WTC11 (cell line): ENCODE measurements at regions not wholly inside any gene's neighbourhood (a gene's known extent, or its start where the extent isn't known, plus 50 kb on each side); places are given as distances from the start of the nearest gene placed in this dataset.

Source experiments
- CREB1 ChIP-seq: sonication (generic); formaldehyde crosslinking; IDR thresholded peaks from 2 replicates; pipeline ENCODE4 v1.8.0; 2023; ENCODE audit warnings: mild to moderate bottlenecking, missing genetic modification reagents
- NFYB ChIP-seq: sonication (generic); formaldehyde crosslinking; conservative IDR thresholded peaks from 2 replicates; pipeline ENCODE4 v1.8.0; 2022; ENCODE audit warnings: low read depth, missing genetic modification reagents
- TF ChIP-seq, protein P1 (sequence below): fragments of 200-600 bp; IDR thresholded peaks from 2 replicates; pipeline ENCODE4 v1.8.0; 2022; ENCODE audit warnings: antibody characterized with exemption
- TF ChIP-seq, protein P2 (sequence below): sonication (generic); formaldehyde crosslinking; IDR thresholded peaks from 2 replicates; pipeline ENCODE4 v1.8.0; 2022; ENCODE audit warnings: missing genetic modification reagents

DNA sequence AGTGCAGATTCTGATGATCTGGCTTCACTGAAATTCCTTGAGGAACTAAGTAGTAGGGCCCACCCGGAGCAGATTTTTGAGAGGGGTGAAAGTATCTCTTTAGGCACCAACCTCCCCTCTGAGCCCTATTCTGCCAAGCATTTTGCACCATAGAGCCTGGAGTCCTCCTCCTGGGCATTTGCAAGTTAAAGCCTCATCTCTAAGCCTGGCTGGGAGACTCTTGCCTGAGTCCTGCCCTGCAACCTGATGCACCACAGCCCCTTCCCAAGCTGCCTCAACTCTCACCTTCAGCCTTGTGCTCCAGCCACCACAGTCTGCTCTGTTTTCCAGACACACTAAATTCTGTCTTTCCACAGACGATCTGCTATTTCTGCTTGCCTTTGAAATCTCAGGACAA lies 79.6 kb upstream of the PKDCC start:
- TF ChIP-seq, protein P1, sequence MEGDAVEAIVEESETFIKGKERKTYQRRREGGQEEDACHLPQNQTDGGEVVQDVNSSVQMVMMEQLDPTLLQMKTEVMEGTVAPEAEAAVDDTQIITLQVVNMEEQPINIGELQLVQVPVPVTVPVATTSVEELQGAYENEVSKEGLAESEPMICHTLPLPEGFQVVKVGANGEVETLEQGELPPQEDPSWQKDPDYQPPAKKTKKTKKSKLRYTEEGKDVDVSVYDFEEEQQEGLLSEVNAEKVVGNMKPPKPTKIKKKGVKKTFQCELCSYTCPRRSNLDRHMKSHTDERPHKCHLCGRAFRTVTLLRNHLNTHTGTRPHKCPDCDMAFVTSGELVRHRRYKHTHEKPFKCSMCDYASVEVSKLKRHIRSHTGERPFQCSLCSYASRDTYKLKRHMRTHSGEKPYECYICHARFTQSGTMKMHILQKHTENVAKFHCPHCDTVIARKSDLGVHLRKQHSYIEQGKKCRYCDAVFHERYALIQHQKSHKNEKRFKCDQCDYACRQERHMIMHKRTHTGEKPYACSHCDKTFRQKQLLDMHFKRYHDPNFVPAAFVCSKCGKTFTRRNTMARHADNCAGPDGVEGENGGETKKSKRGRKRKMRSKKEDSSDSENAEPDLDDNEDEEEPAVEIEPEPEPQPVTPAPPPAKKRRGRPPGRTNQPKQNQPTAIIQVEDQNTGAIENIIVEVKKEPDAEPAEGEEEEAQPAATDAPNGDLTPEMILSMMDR = no peak
- TF ChIP-seq NFYB (CRISPR knock-in tag) (no peak), CREB1 (no peak)
- TF ChIP-seq, protein P2, sequence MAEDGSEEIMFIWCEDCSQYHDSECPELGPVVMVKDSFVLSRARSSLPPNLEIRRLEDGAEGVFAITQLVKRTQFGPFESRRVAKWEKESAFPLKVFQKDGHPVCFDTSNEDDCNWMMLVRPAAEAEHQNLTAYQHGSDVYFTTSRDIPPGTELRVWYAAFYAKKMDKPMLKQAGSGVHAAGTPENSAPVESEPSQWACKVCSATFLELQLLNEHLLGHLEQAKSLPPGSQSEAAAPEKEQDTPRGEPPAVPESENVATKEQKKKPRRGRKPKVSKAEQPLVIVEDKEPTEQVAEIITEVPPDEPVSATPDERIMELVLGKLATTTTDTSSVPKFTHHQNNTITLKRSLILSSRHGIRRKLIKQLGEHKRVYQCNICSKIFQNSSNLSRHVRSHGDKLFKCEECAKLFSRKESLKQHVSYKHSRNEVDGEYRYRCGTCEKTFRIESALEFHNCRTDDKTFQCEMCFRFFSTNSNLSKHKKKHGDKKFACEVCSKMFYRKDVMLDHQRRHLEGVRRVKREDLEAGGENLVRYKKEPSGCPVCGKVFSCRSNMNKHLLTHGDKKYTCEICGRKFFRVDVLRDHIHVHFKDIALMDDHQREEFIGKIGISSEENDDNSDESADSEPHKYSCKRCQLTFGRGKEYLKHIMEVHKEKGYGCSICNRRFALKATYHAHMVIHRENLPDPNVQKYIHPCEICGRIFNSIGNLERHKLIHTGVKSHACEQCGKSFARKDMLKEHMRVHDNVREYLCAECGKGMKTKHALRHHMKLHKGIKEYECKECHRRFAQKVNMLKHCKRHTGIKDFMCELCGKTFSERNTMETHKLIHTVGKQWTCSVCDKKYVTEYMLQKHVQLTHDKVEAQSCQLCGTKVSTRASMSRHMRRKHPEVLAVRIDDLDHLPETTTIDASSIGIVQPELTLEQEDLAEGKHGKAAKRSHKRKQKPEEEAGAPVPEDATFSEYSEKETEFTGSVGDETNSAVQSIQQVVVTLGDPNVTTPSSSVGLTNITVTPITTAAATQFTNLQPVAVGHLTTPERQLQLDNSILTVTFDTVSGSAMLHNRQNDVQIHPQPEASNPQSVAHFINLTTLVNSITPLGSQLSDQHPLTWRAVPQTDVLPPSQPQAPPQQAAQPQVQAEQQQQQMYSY (CRISPR knock-in tag) = no peak
